IMR-90 (cell line): ENCODE measurements at regions not wholly inside any gene's neighbourhood (a gene's known extent, or its start where the extent isn't known, plus 50 kb on each side); places are given as distances from the start of the nearest gene placed in this dataset.

Experiments
- ATAC-seq: fragments of 200-7000 bp; cut with Tn5 transposase; 2 replicates; pipeline ENCODE4 v1.9.1; 2020; ENCODE audit warnings: low read depth, mild to moderate bottlenecking, moderate library complexity
- BruUV-seq: library from RNA; stranded (reverse); fragments of 400-500 nt; replicated peaks from 2 replicates; lab custom pipeline; 2021; lab: Mats Ljungman, UMichigan
- CTCF ChIA-PET: fragments of 300-600 bp; formaldehyde crosslinking; extraction: SDS; loops from one replicate; lab custom pipeline; 2021; ENCODE audit warnings: antibody characterized with exemption; lab: Yijun Ruan, JAX
- POLR2A ChIA-PET: fragments of 300-600 bp; sonication (Branson Sonifier 250); formaldehyde crosslinking; loops from one replicate; lab custom pipeline; 2022; ENCODE audit warnings: antibody characterized with exemption; ENCODE audit not compliant: unreplicated experiment; lab: Charles Lee
- DNase-seq: peaks from one replicate; pipeline ENCODE4 v3.0.0; 2013
- H2AFZ ChIP-seq: replicated peaks from 2 replicates; pipeline ENCODE3; 2013; ENCODE audit warnings: low read length, mild to moderate bottlenecking; ENCODE audit not compliant: poor library complexity
- H2AK5ac ChIP-seq: 2 replicates; pipeline ENCODE4 v1.6.1; 2013; ENCODE audit warnings: low read depth, low read length, inconsistent platforms
- H2AK9ac ChIP-seq: replicated peaks from 2 replicates; pipeline ENCODE3; 2013; ENCODE audit warnings: mild to moderate bottlenecking, low read depth, low read length, moderate library complexity; ENCODE audit not compliant: poor library complexity
- H2BK120ac ChIP-seq: 2 replicates; pipeline ENCODE4 v1.6.1; 2013; ENCODE audit warnings: low read depth, low read length, inconsistent platforms
- H2BK15ac ChIP-seq: 3 replicates; pipeline ENCODE4 v1.6.1; 2013; ENCODE audit warnings: low read depth, low read length, inconsistent platforms
- H2BK20ac ChIP-seq: 2 replicates; pipeline ENCODE4 v1.6.1; 2013; ENCODE audit warnings: low read depth, mild to moderate bottlenecking, inconsistent platforms, low read length, moderate library complexity
- H2BK5ac ChIP-seq: 2 replicates; pipeline ENCODE4 v1.6.1; 2013; ENCODE audit warnings: mild to moderate bottlenecking, low read depth, low read length, inconsistent platforms; ENCODE audit not compliant: poor library complexity, severe bottlenecking
- H3K14ac ChIP-seq: replicated peaks from 2 replicates; pipeline ENCODE4 v1.6.1; 2013; ENCODE audit warnings: low read depth, low read length, inconsistent platforms
- H3K18ac ChIP-seq: 2 replicates; pipeline ENCODE4 v1.6.1; 2013; ENCODE audit warnings: low read depth, low read length, control low read depth
- H3K23ac ChIP-seq: 2 replicates; pipeline ENCODE4 v1.6.1; 2013; ENCODE audit warnings: low read depth, low read length, inconsistent platforms
- H3K27ac ChIP-seq: 2 replicates; pipeline ENCODE4 v1.5.1; 2013; ENCODE audit warnings: mild to moderate bottlenecking, control low read depth, low read length; ENCODE audit not compliant: insufficient read depth
- H3K27me3 ChIP-seq: 2 replicates; pipeline ENCODE4 v1.6.1; 2013; ENCODE audit warnings: low read length; ENCODE audit not compliant: control insufficient read depth, insufficient read depth
- H3K36me3 ChIP-seq: 2 replicates; pipeline ENCODE4 v1.6.1; 2013; ENCODE audit warnings: low read length, mixed read lengths; ENCODE audit not compliant: control insufficient read depth, insufficient read depth
- H3K4ac ChIP-seq: 2 replicates; pipeline ENCODE4 v1.6.1; 2013; ENCODE audit warnings: low read depth, low read length, inconsistent platforms
- H3K4me1 ChIP-seq: 2 replicates; pipeline ENCODE4 v1.6.1; 2013; ENCODE audit warnings: low read length, mixed read lengths; ENCODE audit not compliant: control insufficient read depth, insufficient read depth
- H3K4me2 ChIP-seq: 2 replicates; pipeline ENCODE4 v1.6.1; 2013; ENCODE audit warnings: low read depth, mild to moderate bottlenecking, control low read depth, low read length, moderate library complexity
- H3K4me3 ChIP-seq: 2 replicates; pipeline ENCODE4 v1.5.1; 2013; ENCODE audit warnings: low read depth, mild to moderate bottlenecking, control low read depth, low read length, moderate library complexity; ENCODE audit not compliant: insufficient read depth
- H3K56ac ChIP-seq: 2 replicates; pipeline ENCODE4 v1.6.1; 2013; ENCODE audit warnings: low read length, inconsistent platforms; ENCODE audit not compliant: insufficient read depth; ENCODE audit errors: extremely low read depth
- H3K79me1 ChIP-seq, 2 experiments: 2 replicates each; pipeline ENCODE4 v1.6.1; 2013; ENCODE audit warnings: low read length in 2 of 2, inconsistent platforms in 1 of 2, low read depth in 1 of 2
- H3K9ac ChIP-seq: 2 replicates; pipeline ENCODE4 v1.6.1; 2013; ENCODE audit warnings: low read depth, low read length, control low read depth
- H3K9me1 ChIP-seq: 2 replicates; pipeline ENCODE4 v1.6.1; 2013; ENCODE audit warnings: low read length, inconsistent platforms; ENCODE audit not compliant: insufficient read depth
- H3K9me3 ChIP-seq: 2 replicates; pipeline ENCODE4 v1.6.1; 2013; ENCODE audit warnings: low read length; ENCODE audit not compliant: control insufficient read depth, insufficient read depth
- H4K20me1 ChIP-seq: 2 replicates; pipeline ENCODE4 v1.6.1; 2013; ENCODE audit warnings: low read length, inconsistent platforms; ENCODE audit not compliant: insufficient read depth
- H4K5ac ChIP-seq: 2 replicates; pipeline ENCODE4 v1.6.1; 2013; ENCODE audit warnings: mild to moderate bottlenecking, low read depth, low read length, control low read depth
- H4K8ac ChIP-seq, 2 experiments: 2 replicates each; pipeline ENCODE4 v1.6.1; 2013; ENCODE audit warnings: low read depth in 2 of 2, low read length in 2 of 2, control low read depth in 1 of 2, inconsistent platforms in 1 of 2
- H4K91ac ChIP-seq: 2 replicates; pipeline ENCODE4 v1.6.1; 2013; ENCODE audit warnings: low read depth, low read length, inconsistent platforms; ENCODE audit not compliant: insufficient read depth
- BHLHE40 ChIP-seq: fragments of 150-350 bp; IDR thresholded peaks from 2 replicates; pipeline ENCODE4 v1.6.1; 2016; ENCODE audit warnings: mild to moderate bottlenecking, low read depth, low read length
- CHD1 ChIP-seq: IDR thresholded peaks from 2 replicates; pipeline ENCODE4 v1.6.1; 2012; ENCODE audit warnings: low read depth, low read length, improper control_type of control experiment
- FOS ChIP-seq: fragments of 150-350 bp; IDR thresholded peaks from 2 replicates; pipeline ENCODE4 v1.6.1; 2016; ENCODE audit warnings: low read depth, low read length
- MAFK ChIP-seq: IDR thresholded peaks from 2 replicates; pipeline ENCODE4 v1.6.1; 2012; ENCODE audit warnings: low read depth, low read length, improper control_type of control experiment
- MAZ ChIP-seq: IDR thresholded peaks from 2 replicates; pipeline ENCODE4 v1.6.1; 2012; ENCODE audit warnings: low read depth, mild to moderate bottlenecking, low read length, improper control_type of control experiment, moderate library complexity, borderline replicate concordance
- MXI1 ChIP-seq: IDR thresholded peaks from 2 replicates; pipeline ENCODE4 v1.6.1; 2012; ENCODE audit warnings: low read depth, mild to moderate bottlenecking, low read length, moderate library complexity, borderline replicate concordance
- POLR2A ChIP-seq: IDR thresholded peaks from 2 replicates; pipeline ENCODE4 v1.6.1; 2012; ENCODE audit warnings: mild to moderate bottlenecking, low read depth, low read length
- RCOR1 ChIP-seq: IDR thresholded peaks from 2 replicates; pipeline ENCODE4 v1.6.1; 2012; ENCODE audit warnings: mild to moderate bottlenecking, low read length, improper control_type of control experiment; ENCODE audit not compliant: insufficient replicate concordance
- RFX5 ChIP-seq: IDR thresholded peaks from 2 replicates; pipeline ENCODE4 v1.8.0; 2012; ENCODE audit warnings: low read depth, mild to moderate bottlenecking, low read length, moderate library complexity
- SMC3 ChIP-seq: fragments of 150-350 bp; IDR thresholded peaks from 2 replicates; pipeline ENCODE4 v1.6.1; 2016; ENCODE audit warnings: low read depth, mild to moderate bottlenecking, antibody characterized with exemption, low read length, moderate library complexity
- dilution Hi-C: fragments of 300-500 bp; cut with HindIII; formaldehyde crosslinking; loops from one replicate; pipeline ENCODE4 v1.14.3; 2018; ENCODE audit warnings: low sequenced_read_pairs; ENCODE audit not compliant: unreplicated experiment
- in situ Hi-C: fragments of 300-500 bp; cut with MboI; formaldehyde crosslinking; loops from 3 replicates; pipeline ENCODE4 v1.14.3; 2019; ENCODE audit warnings: low sequenced_read_pairs, inconsistent platforms, mixed read lengths
- intact Hi-C: fragments of 100-400 bp; cut with micrococcal nuclease; formaldehyde crosslinking; loops from 2 replicates; pipeline ENCODE4 v1.10.0; 2022
- TF ChIP-seq, protein P1 (sequence below): fragments of 150-350 bp; IDR thresholded peaks from 2 replicates; pipeline ENCODE4 v1.6.1; 2016; ENCODE audit warnings: low read depth, mild to moderate bottlenecking, low read length, moderate library complexity, borderline replicate concordance

GRCh38 chrX:42219231-42219630 is 295.9 kb upstream of the CASK start:
- Histone ChIP-seq H4K5ac (no peak overlapping the region), H2BK20ac (no peak overlapping the region), H2AK5ac (no peak overlapping the region), H3K4me3 (no peak overlapping the region), H3K9ac (no peak overlapping the region), H3K18ac (no peak overlapping the region), H3K9me3 (no peaks in the 10 kb centered on the region), H2AFZ (no peak overlapping the region), H3K23ac (no peak overlapping the region), H2AK9ac (no peak overlapping the region), H3K79me1 (no peaks in the 10 kb centered on the region), H3K27me3 (peaks cover 4% of the 10 kb centered on the region), H3K14ac (no peak overlapping the region), H3K27ac (no peak overlapping the region), H2BK120ac (no peak overlapping the region), H3K9me1 (no peaks in the 10 kb centered on the region), H3K36me3 (no peaks in the 10 kb centered on the region), H3K4me2 (no peak overlapping the region), H3K4ac (no peak overlapping the region), H2BK5ac (no peak overlapping the region), H2BK15ac (no peak overlapping the region), H3K4me1 (no peaks in the 10 kb centered on the region), H3K56ac (no peak overlapping the region), H4K20me1 (no peaks in the 10 kb centered on the region), H4K91ac (no peak overlapping the region), H4K8ac (no peak overlapping the region)
- in situ Hi-C loops (no loop called here), dilution Hi-C loops (no loop called here), intact Hi-C loops (no loop called here)
- ChIA-PET POLR2A (no interaction called here), CTCF (no interaction called here)
- TF ChIP-seq RCOR1, result no peak
- TF ChIP-seq CHD1, result no peak
- TF ChIP-seq MAFK, result no peak
- TF ChIP-seq BHLHE40, result no peak
- TF ChIP-seq MAZ, result no peak
- TF ChIP-seq MXI1, result no peak
- no peak for TF ChIP-seq FOS
- TF ChIP-seq, protein P1, sequence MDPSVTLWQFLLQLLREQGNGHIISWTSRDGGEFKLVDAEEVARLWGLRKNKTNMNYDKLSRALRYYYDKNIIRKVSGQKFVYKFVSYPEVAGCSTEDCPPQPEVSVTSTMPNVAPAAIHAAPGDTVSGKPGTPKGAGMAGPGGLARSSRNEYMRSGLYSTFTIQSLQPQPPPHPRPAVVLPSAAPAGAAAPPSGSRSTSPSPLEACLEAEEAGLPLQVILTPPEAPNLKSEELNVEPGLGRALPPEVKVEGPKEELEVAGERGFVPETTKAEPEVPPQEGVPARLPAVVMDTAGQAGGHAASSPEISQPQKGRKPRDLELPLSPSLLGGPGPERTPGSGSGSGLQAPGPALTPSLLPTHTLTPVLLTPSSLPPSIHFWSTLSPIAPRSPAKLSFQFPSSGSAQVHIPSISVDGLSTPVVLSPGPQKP, result no peak
- TF ChIP-seq POLR2A, result no peak
- no peak for TF ChIP-seq RFX5
- no peak for TF ChIP-seq SMC3
- BruUV-seq, result no TSS peak
- no peak for DNase-seq
- ATAC-seq, result no peak
